ENCODE measurements at regions not wholly inside any gene's neighbourhood (a gene's known extent, or its start where the extent isn't known, plus 50 kb on each side); places are given as distances from the start of the nearest gene placed in this dataset.

GRCh38 chr12:108400056-108400455, 60.9 kb upstream of the CMKLR1 start:
- Histone ChIP-seq H3K27ac (ENCODE audit: low read depth, low read length, poor library complexity, severe bottlenecking) (no peak overlapping the region), H4K20me1 (ENCODE audit: insufficient read depth, low read length) (no peaks in the 10 kb centered on the region), H3K36me3 (ENCODE audit: insufficient read depth, low read length) (no peaks in the 10 kb centered on the region), H3K4me2 (ENCODE audit: low read length) (no peak overlapping the region), H3K4me1 (ENCODE audit: insufficient read depth, low read length, severe bottlenecking) (no peaks in the 10 kb centered on the region), H3F3A (ENCODE audit: insufficient read depth, low read length) (no peaks in the 10 kb centered on the region), H2AFZ (ENCODE audit: low read length) (no peak overlapping the region), H3K4me3 (ENCODE audit: low read depth, low read length, poor library complexity, severe bottlenecking) (no peak overlapping the region), H3K9ac (ENCODE audit: low read length) (no peak overlapping the region), H3K9me2 (ENCODE audit: low read depth, low read length) (no peaks in the 10 kb centered on the region), H3K79me2 (ENCODE audit: insufficient read depth, low read length) (no peaks in the 10 kb centered on the region), H3K27me3 (ENCODE audit: insufficient read depth, low read length) (no peaks in the 10 kb centered on the region), H3K9me3 (ENCODE audit: low read length) (no peaks in the 10 kb centered on the region)
- TF ChIP-seq EZH2 (IDR thresholded peaks at IDR 0.05; ENCODE audit: borderline replicate concordance, low read length), result no peak
- TF ChIP-seq, protein P1, sequence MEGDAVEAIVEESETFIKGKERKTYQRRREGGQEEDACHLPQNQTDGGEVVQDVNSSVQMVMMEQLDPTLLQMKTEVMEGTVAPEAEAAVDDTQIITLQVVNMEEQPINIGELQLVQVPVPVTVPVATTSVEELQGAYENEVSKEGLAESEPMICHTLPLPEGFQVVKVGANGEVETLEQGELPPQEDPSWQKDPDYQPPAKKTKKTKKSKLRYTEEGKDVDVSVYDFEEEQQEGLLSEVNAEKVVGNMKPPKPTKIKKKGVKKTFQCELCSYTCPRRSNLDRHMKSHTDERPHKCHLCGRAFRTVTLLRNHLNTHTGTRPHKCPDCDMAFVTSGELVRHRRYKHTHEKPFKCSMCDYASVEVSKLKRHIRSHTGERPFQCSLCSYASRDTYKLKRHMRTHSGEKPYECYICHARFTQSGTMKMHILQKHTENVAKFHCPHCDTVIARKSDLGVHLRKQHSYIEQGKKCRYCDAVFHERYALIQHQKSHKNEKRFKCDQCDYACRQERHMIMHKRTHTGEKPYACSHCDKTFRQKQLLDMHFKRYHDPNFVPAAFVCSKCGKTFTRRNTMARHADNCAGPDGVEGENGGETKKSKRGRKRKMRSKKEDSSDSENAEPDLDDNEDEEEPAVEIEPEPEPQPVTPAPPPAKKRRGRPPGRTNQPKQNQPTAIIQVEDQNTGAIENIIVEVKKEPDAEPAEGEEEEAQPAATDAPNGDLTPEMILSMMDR (IDR thresholded peaks at IDR 0.05; ENCODE audit: low read length), result no peak

- no peak overlapping the region for H3K9ac ChIP-seq (ENCODE audit: low read length)
- no peak overlapping the region for H2AFZ ChIP-seq (ENCODE audit: low read length)
Measured at GRCh38 chr12:108399514-108399913, 60.4 kb upstream of the CMKLR1 start.

DNA sequence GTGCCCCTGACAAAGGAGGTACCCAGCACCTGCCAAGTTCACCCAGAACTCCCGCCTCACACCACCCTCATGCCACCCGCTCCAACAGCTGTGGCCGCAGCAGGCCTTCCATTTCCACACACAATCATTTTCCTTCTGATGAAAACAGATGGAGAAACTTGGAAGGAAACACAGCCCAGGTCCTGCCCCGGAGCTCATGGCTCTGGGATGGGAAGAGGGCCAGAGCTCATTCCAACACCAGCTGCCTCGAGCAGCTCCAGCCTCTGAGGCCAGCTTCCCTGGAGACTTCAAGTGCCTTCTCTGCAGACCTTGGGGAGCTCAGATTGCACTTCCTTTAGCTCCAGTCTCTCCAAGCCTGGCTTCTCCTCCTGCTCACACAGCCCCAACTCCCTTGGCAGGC, 55.1 kb upstream of the CMKLR1 start:
- H3F3A ChIP-seq (ENCODE audit: insufficient read depth, low read length), result no peaks in the 10 kb centered on the region
- H3K4me1 ChIP-seq (ENCODE audit: insufficient read depth, low read length, severe bottlenecking), result no peaks in the 10 kb centered on the region

More at GRCh38 chr12:108399514-108399913, 60.4 kb upstream of the CMKLR1 start:
- no peaks in the 10 kb centered on the region for H3K79me2 ChIP-seq (ENCODE audit: insufficient read depth, low read length)
- H3F3A ChIP-seq (ENCODE audit: insufficient read depth, low read length), result no peaks in the 10 kb centered on the region
- no peaks in the 10 kb centered on the region for H3K9me3 ChIP-seq (ENCODE audit: low read length)
- no peak overlapping the region for H3K4me2 ChIP-seq (ENCODE audit: low read length)
- H3K27me3 ChIP-seq (ENCODE audit: insufficient read depth, low read length), result no peaks in the 10 kb centered on the region
- H4K20me1 ChIP-seq (ENCODE audit: insufficient read depth, low read length), result no peaks in the 10 kb centered on the region
- H3K27ac ChIP-seq (ENCODE audit: low read depth, low read length, poor library complexity, severe bottlenecking), result no peak overlapping the region
- TF ChIP-seq EZH2 (IDR thresholded peaks at IDR 0.05; ENCODE audit: borderline replicate concordance, low read length), result no peak
- TF ChIP-seq, protein P1 (IDR thresholded peaks at IDR 0.05; ENCODE audit: low read length), result no peak
- H3K4me3 ChIP-seq (ENCODE audit: low read depth, low read length, poor library complexity, severe bottlenecking), result no peak overlapping the region
- H3K36me3 ChIP-seq (ENCODE audit: insufficient read depth, low read length), result no peaks in the 10 kb centered on the region
- no peaks in the 10 kb centered on the region for H3K9me2 ChIP-seq (ENCODE audit: low read depth, low read length)
- no peaks in the 10 kb centered on the region for H3K4me1 ChIP-seq (ENCODE audit: insufficient read depth, low read length, severe bottlenecking)

DNA sequence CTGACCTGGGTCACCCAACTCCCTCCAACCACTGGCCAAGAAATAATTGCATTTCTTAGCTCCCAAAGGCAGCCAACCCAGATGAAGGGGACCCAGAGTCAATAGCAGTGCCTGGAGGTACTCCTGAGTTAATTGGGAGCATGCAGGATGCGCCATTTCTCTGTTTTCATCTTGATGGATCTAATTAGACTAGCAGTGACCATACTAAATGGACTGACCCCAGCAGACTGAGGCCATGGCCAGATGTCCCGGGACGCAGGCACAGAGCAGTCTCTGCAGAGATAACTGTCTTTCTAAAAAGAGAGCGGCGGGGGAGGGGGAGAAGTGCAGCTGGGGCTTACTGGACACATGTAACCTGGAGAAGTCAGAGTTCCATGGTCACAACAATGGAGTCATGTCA, 53.2 kb upstream of the CMKLR1 start:
- Histone ChIP-seq H3F3A (ENCODE audit: insufficient read depth, low read length) (no peaks in the 10 kb centered on the region), H3K4me3 (ENCODE audit: low read depth, low read length, poor library complexity, severe bottlenecking) (no peak overlapping the region), H4K20me1 (ENCODE audit: insufficient read depth, low read length) (no peaks in the 10 kb centered on the region), H2AFZ (ENCODE audit: low read length) (no peak overlapping the region), H3K9me2 (ENCODE audit: low read depth, low read length) (no peaks in the 10 kb centered on the region), H3K36me3 (ENCODE audit: insufficient read depth, low read length) (no peaks in the 10 kb centered on the region), H3K4me1 (ENCODE audit: insufficient read depth, low read length, severe bottlenecking) (no peaks in the 10 kb centered on the region), H3K79me2 (ENCODE audit: insufficient read depth, low read length) (no peaks in the 10 kb centered on the region), H3K9ac (ENCODE audit: low read length) (no peak overlapping the region), H3K27me3 (ENCODE audit: insufficient read depth, low read length) (no peaks in the 10 kb centered on the region), H3K4me2 (ENCODE audit: low read length) (no peak overlapping the region), H3K27ac (ENCODE audit: low read depth, low read length, poor library complexity, severe bottlenecking) (no peak overlapping the region), H3K9me3 (ENCODE audit: low read length) (no peaks in the 10 kb centered on the region)
- TF ChIP-seq EZH2 (IDR thresholded peaks at IDR 0.05; ENCODE audit: borderline replicate concordance, low read length), result no peak

More for the DNA sequence above, 55.1 kb upstream of the CMKLR1 start:
- H3K27me3 ChIP-seq (ENCODE audit: insufficient read depth, low read length), result no peaks in the 10 kb centered on the region
- no peaks in the 10 kb centered on the region for H3K9me3 ChIP-seq (ENCODE audit: low read length)
- H2AFZ ChIP-seq (ENCODE audit: low read length), result no peak overlapping the region
- H3K36me3 ChIP-seq (ENCODE audit: insufficient read depth, low read length), result no peaks in the 10 kb centered on the region
- no peak overlapping the region for H3K27ac ChIP-seq (ENCODE audit: low read depth, low read length, poor library complexity, severe bottlenecking)
- TF ChIP-seq EZH2 (IDR thresholded peaks at IDR 0.05; ENCODE audit: borderline replicate concordance, low read length), result no peak
- no peak overlapping the region for H3K4me3 ChIP-seq (ENCODE audit: low read depth, low read length, poor library complexity, severe bottlenecking)
- H3K9ac ChIP-seq (ENCODE audit: low read length), result no peak overlapping the region
- no peaks in the 10 kb centered on the region for H3K79me2 ChIP-seq (ENCODE audit: insufficient read depth, low read length)
- no peak overlapping the region for H3K4me2 ChIP-seq (ENCODE audit: low read length)
- no peaks in the 10 kb centered on the region for H3K9me2 ChIP-seq (ENCODE audit: low read depth, low read length)
- H4K20me1 ChIP-seq (ENCODE audit: insufficient read depth, low read length), result no peaks in the 10 kb centered on the region

All from OCI-LY1 (cell line).